ENCODE measurements at regions not wholly inside any gene's neighbourhood (a gene's known extent, or its start where the extent isn't known, plus 50 kb on each side); places are given as distances from the start of the nearest gene placed in this dataset.

DNA sequence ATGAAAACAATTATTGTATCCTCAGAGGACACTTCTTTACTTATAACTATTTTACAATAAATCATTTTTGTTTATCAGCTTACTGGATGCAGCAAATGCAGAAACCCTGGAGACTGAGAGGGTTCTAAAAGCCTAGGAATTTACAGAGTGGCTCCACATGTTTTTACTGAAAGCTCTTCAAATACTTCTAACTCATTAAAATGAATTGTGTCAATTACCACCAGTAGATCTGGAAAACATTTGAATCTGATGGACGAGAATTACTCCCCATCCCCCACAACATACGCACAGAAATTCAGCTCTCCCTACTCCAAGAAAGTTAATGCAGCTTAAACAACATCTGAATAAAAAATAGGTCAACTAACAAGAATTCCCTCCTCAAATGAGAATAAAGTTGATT lies 319.8 kb upstream of the FIGN start:
- TF ChIP-seq, protein P1, sequence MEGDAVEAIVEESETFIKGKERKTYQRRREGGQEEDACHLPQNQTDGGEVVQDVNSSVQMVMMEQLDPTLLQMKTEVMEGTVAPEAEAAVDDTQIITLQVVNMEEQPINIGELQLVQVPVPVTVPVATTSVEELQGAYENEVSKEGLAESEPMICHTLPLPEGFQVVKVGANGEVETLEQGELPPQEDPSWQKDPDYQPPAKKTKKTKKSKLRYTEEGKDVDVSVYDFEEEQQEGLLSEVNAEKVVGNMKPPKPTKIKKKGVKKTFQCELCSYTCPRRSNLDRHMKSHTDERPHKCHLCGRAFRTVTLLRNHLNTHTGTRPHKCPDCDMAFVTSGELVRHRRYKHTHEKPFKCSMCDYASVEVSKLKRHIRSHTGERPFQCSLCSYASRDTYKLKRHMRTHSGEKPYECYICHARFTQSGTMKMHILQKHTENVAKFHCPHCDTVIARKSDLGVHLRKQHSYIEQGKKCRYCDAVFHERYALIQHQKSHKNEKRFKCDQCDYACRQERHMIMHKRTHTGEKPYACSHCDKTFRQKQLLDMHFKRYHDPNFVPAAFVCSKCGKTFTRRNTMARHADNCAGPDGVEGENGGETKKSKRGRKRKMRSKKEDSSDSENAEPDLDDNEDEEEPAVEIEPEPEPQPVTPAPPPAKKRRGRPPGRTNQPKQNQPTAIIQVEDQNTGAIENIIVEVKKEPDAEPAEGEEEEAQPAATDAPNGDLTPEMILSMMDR (IDR thresholded peaks at IDR 0.05): no peak
- TF ChIP-seq POLR2AphosphoS5 (IDR thresholded peaks at IDR 0.05; ENCODE audit: insufficient read depth in 1 of 2, low read depth in 1 of 2): no peak
- no peak for TF ChIP-seq POLR2A (IDR thresholded peaks at IDR 0.05)

Measured in vagina (tissue), 2 donors.